HG03159 (cell line): ENCODE measurements at regions not wholly inside any gene's neighbourhood (a gene's known extent, or its start where the extent isn't known, plus 50 kb on each side); places are given as distances from the start of the nearest gene placed in this dataset.
"Not testable (repeated sequence)": the region's sequence is repeated elsewhere in the genome, so short reads cannot be mapped to it uniquely, and the experiment has no call there.

ENCODE experiments used
- ATAC-seq: cut with Tn5 transposase; IDR thresholded peaks from one replicate; pipeline ENCODE4 v1.9.1; 2021; ENCODE audit warnings: mild to moderate bottlenecking, moderate library complexity; ENCODE audit not compliant: unreplicated experiment

GRCh38 chr14:22266142-22266442, 322.9 kb downstream of the DAD1 start:
- ATAC-seq = no peak

GRCh38 chr14:22265319-22266141, 323.5 kb downstream of the DAD1 start:
- ATAC-seq = no peak

- ATAC-seq = no peak
These were observed 324.3 kb downstream of the DAD1 start for GRCh38 chr14:22264759-22265158.

GRCh38 chr14:22263961-22264360, 325.1 kb downstream of the DAD1 start:
- ATAC-seq = no peak

- ATAC-seq = no peak
These were observed 326.1 kb downstream of the DAD1 start for GRCh38 chr14:22262881-22263280.

- no peak for ATAC-seq
These were observed 333.7 kb downstream of the DAD1 start for GRCh38 chr14:22255017-22255950.

GRCh38 chr14:22252686-22253085, 336.3 kb downstream of the DAD1 start:
- no peak for ATAC-seq

- no peak for ATAC-seq
These were observed 337.9 kb downstream of the DAD1 start for GRCh38 chr14:22251090-22251489.

GRCh38 chr14:22249770-22250169, 339.3 kb downstream of the DAD1 start:
- no peak for ATAC-seq

- ATAC-seq = no peak
These were observed 344.9 kb downstream of the DAD1 start for GRCh38 chr14:22243971-22244581.

- not testable (repeated sequence) for ATAC-seq
These were observed 350.7 kb downstream of the DAD1 start for GRCh38 chr14:22238320-22238719.

GRCh38 chr14:22233377-22233776, 355.6 kb downstream of the DAD1 start:
- no peak for ATAC-seq

GRCh38 chr14:22232933-22233332, 356.1 kb downstream of the DAD1 start:
- ATAC-seq = no peak

GRCh38 chr14:22232486-22232885, 356.5 kb downstream of the DAD1 start:
- ATAC-seq = no peak

GRCh38 chr14:22231018-22231417, 358.0 kb downstream of the DAD1 start:
- no peak for ATAC-seq

- ATAC-seq = no peak
These were observed 358.5 kb downstream of the DAD1 start for GRCh38 chr14:22230517-22230916.

- no peak for ATAC-seq
These were observed 361.9 kb downstream of the DAD1 start for GRCh38 chr14:22227084-22227483.

GRCh38 chr14:22226381-22226780, 362.6 kb downstream of the DAD1 start:
- no peak for ATAC-seq

GRCh38 chr14:22225516-22226140, 363.4 kb downstream of the DAD1 start:
- no peak for ATAC-seq

- ATAC-seq = no peak
These were observed 367.5 kb downstream of the DAD1 start for GRCh38 chr14:22221508-22221907.

GRCh38 chr14:22220427-22220826, 368.6 kb downstream of the DAD1 start:
- no peak for ATAC-seq
